GM21619 (cell line): ENCODE measurements at regions not wholly inside any gene's neighbourhood (a gene's known extent, or its start where the extent isn't known, plus 50 kb on each side); places are given as distances from the start of the nearest gene placed in this dataset.
"Not testable (repeated sequence)": the region's sequence is repeated elsewhere in the genome, so short reads cannot be mapped to it uniquely, and the experiment has no call there.

Experiments
- ATAC-seq: cut with Tn5 transposase; IDR thresholded peaks from one replicate; pipeline ENCODE4 v1.9.1; 2021; ENCODE audit not compliant: unreplicated experiment

GRCh38 chr15:46080016-46080415, 445.2 kb downstream of the SQOR start:
- no peak for ATAC-seq

GRCh38 chr15:46088486-46089445, 453.9 kb downstream of the SQOR start:
- no peak for ATAC-seq

- no peak for ATAC-seq
Measured at GRCh38 chr15:46089467-46089935, 454.7 kb downstream of the SQOR start.

GRCh38 chr15:46091860-46092450, 457.1 kb downstream of the SQOR start:
- no peak for ATAC-seq

GRCh38 chr15:46098006-46098405, 463.2 kb downstream of the SQOR start:
- not testable (repeated sequence) for ATAC-seq

GRCh38 chr15:46110755-46111154, 475.9 kb downstream of the SQOR start:
- ATAC-seq = no peak

GRCh38 chr15:46111730-46112129, 476.9 kb downstream of the SQOR start:
- no peak for ATAC-seq

GRCh38 chr15:46117071-46117470, 482.2 kb downstream of the SQOR start:
- no peak for ATAC-seq

GRCh38 chr15:46120713-46121112, 485.9 kb downstream of the SQOR start:
- ATAC-seq = no peak

- ATAC-seq = no peak
Measured at GRCh38 chr15:46121441-46121840, 486.6 kb downstream of the SQOR start.

- ATAC-seq = no peak
Measured at GRCh38 chr15:46126581-46126980, 491.8 kb downstream of the SQOR start.

- ATAC-seq = no peak
Measured at GRCh38 chr15:46127361-46127874, 492.6 kb downstream of the SQOR start.

- ATAC-seq = no peak
Measured at GRCh38 chr15:46129145-46129544, 494.3 kb downstream of the SQOR start.

GRCh38 chr15:46131876-46132275, 497.0 kb downstream of the SQOR start:
- ATAC-seq = no peak

- no peak for ATAC-seq
Measured at GRCh38 chr15:46137443-46137842, 502.6 kb downstream of the SQOR start.

GRCh38 chr15:46146002-46146401, 511.2 kb downstream of the SQOR start:
- ATAC-seq = no peak

- no peak for ATAC-seq
Measured at GRCh38 chr15:46146915-46147314, 512.1 kb downstream of the SQOR start.

- no peak for ATAC-seq
Measured at GRCh38 chr15:46151786-46152185, 517.0 kb downstream of the SQOR start.

GRCh38 chr15:46166750-46167149, 531.9 kb downstream of the SQOR start:
- no peak for ATAC-seq

- no peak for ATAC-seq
Measured at GRCh38 chr15:46170326-46170725, 535.5 kb downstream of the SQOR start.

- no peak for ATAC-seq
Measured at GRCh38 chr15:46174122-46174521, 539.3 kb downstream of the SQOR start.

GRCh38 chr15:46177219-46177618, 542.4 kb downstream of the SQOR start:
- no peak for ATAC-seq
